ENCODE measurements at regions not wholly inside any gene's neighbourhood (a gene's known extent, or its start where the extent isn't known, plus 50 kb on each side); places are given as distances from the start of the nearest gene placed in this dataset.
"Not testable (repeated sequence)": the region's sequence is repeated elsewhere in the genome, so short reads cannot be mapped to it uniquely, and the experiment has no call there.

DNA sequence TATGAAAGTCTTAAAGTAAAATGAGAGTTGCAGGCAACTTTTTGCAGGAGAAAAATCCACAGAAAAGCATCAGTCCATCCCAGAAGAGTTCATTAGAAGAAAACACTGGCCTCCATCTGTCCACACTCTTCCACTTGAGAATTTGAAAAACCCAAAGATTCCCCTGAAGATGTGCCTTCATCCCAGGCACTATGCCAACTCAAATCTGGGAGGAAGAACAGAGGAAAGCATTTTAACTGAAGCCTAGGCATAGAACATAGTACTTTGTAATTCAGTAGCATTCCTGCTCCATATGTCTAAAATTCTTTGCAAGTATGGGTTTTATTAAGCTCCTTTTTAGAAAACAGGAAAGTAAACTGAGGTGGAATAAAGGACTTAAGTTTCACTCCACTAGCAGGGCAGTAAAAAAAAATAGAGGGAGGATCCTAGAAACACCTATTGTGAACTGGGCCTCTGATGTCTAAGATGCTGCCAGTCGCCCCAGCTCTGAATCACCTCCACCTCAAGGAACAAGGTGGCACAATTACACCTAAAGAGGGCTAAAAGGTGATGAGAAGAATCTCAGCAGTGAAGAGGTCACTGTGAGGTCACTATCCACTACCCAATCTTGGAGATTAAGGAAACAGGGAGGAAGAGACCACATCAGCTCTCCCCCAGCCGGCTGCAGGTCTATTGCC, 141.9 kb upstream of the FAM241A start:
- DNase-seq (ENCODE audit: low read depth in 3 of 3) = no peak

- DNase-seq (ENCODE audit: low read depth in 3 of 3) = no peak
Observed at GRCh38 chr4:112005027-112005426, 140.2 kb upstream of the FAM241A start.

GRCh38 chr4:112007391-112007790, 137.9 kb upstream of the FAM241A start:
- DNase-seq (ENCODE audit: low read depth in 3 of 3) = no peak

GRCh38 chr4:112015960-112016359, 129.3 kb upstream of the FAM241A start:
- DNase-seq (ENCODE audit: low read depth in 3 of 3) = no peak

DNA sequence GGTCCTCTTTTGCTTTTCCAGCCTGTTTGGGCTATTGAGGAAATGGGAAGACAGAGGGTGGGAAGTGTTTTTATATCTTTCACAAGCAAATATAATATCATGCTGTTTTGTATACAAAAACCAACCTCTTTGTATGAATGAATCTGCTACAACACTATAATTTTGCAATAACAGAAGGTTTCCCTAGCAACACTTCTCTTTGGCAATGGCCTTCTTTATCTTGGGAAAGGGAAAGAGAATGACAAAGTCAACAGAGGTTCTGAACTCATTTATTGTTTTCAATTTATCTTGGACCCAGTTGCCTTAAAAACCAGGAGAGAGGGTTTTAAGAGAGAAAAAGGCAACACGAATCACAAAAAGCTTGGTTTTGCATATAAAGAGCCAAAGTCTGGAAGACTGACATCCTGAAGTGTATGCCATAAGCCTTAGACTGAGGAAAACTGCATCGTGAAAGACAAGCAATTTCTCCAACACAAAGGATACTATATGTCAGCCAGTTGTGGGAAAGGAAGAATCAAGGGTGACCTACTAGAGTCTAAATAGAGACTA, 121.8 kb upstream of the FAM241A start:
- DNase-seq (ENCODE audit: low read depth in 3 of 3) = no peak

DNA sequence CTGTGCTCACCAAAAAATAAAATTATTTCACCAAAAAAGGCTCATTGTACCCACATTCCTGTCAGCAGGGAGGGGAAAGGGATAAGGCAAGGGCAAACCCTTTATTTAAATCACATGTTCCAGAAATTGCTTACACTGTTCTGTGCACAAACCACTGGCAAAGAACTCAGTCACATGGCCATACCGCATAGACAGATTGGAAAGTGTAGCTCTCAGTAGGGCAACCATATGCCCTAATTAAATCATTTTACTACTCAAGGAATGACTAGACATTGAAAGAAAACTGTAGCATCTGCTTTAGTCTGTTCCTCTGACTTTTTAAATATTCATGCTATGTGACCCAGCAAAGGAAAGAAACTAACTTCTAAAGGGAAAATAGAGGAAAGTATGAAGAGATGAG, 119.2 kb upstream of the FAM241A start:
- DNase-seq (ENCODE audit: low read depth in 3 of 3) = no peak

- DNase-seq (ENCODE audit: low read depth in 3 of 3) = no peak
Observed at GRCh38 chr4:112029771-112030171, 115.5 kb upstream of the FAM241A start.

- DNase-seq (ENCODE audit: low read depth in 3 of 3) = no peak
Observed at GRCh38 chr4:112031712-112032328, 113.4 kb upstream of the FAM241A start.

GRCh38 chr4:112036886-112037285, 108.4 kb upstream of the FAM241A start:
- no peak for DNase-seq (ENCODE audit: low read depth in 3 of 3)

GRCh38 chr4:112038861-112039260, 106.4 kb upstream of the FAM241A start:
- no peak for DNase-seq (ENCODE audit: low read depth in 3 of 3)

DNA sequence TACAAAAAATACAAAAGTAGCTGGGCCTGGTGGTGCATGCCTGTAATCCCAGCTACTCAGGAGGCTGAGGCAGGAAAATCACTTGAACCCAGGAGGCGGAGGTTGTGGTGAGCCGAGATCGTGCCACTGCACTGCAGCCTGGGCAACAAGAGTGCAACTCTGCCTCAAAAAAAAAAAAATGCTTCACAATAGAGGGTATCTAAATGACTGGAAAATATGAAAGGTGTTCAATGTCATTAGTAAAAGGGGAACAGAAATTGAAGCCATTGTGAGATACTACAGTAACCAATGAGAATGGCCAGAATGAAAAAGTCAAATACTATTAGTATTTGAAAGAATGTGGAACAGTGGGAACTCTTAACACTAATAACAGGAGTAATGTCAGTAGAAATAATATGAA, 96.1 kb upstream of the FAM241A start:
- not testable (repeated sequence) for DNase-seq (ENCODE audit: low read depth in 3 of 3)

- no peak for DNase-seq (ENCODE audit: low read depth in 3 of 3)
Observed at GRCh38 chr4:112053825-112054350, 91.4 kb upstream of the FAM241A start.

DNA sequence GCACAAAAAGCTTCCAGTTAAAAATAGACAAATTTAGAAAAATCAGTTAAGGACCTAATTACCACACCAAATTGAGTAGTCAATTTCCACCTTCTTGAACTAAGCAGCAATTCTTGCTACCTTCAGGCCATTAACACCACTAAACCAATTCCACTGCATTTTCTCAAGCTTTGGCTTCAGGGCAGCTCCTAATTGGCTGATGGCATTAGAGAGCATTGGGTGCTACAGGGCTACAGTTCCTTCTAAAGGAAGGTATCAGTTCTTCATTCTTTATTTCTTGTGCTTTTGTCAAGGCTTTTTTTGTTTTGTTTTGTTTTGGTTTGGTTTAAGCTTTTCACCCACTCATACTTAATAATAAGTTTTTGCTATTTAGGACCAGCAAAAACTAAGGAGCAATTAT, 90.2 kb upstream of the FAM241A start:
- no peak for DNase-seq (ENCODE audit: low read depth in 3 of 3)

- DNase-seq (ENCODE audit: low read depth in 3 of 3) = no peak
Observed at GRCh38 chr4:112057470-112057869, 87.8 kb upstream of the FAM241A start.

- DNase-seq (ENCODE audit: low read depth in 3 of 3) = no peak
Observed at GRCh38 chr4:112058433-112058832, 86.8 kb upstream of the FAM241A start.

DNA sequence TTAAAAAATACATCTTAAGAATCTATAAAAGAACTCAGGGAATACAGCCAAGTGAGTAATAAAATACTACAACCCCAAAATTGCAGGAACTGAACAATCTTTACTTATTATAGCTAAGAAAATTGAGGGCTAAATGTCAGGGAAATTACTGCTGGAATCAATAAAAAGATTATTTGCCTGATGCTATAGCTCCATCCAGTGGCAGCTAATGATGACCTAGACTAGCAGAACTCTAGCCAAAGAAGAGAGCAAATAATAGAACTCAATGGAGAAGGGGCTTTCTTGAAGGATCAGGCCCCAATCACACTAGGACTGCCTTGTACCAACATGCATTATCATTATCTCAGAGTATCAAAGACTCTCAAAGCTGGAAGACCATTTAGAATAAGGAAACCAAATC, 85.0 kb upstream of the FAM241A start:
- no peak for DNase-seq (ENCODE audit: low read depth in 3 of 3)

GRCh38 chr4:112061207-112061817, 83.9 kb upstream of the FAM241A start:
- DNase-seq (ENCODE audit: low read depth in 3 of 3) = no peak

- DNase-seq (ENCODE audit: low read depth in 3 of 3) = no peak
Observed at GRCh38 chr4:112063260-112063659, 82.0 kb upstream of the FAM241A start.

DNA sequence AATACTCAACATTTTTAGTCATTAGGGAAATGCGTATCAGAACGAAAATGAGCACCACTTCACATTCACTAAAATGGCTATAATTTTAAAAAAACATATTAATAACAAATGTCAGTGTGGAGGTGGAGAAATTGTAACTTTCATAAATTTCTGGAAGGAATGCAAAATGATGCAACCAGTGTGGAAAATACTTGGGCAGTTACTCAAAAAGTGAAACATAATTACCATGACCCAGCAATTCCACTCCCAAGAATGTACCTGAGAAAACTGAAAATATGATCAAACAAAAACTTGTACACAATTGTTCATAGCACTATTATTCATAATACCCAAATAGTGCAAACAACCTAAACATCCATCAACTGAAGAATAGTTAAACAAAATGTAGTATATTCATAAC, 76.1 kb upstream of the FAM241A start:
- no peak for DNase-seq (ENCODE audit: low read depth in 3 of 3)

- DNase-seq (ENCODE audit: low read depth in 3 of 3) = no peak
Observed at GRCh38 chr4:112073181-112073580, 72.1 kb upstream of the FAM241A start.

DNA sequence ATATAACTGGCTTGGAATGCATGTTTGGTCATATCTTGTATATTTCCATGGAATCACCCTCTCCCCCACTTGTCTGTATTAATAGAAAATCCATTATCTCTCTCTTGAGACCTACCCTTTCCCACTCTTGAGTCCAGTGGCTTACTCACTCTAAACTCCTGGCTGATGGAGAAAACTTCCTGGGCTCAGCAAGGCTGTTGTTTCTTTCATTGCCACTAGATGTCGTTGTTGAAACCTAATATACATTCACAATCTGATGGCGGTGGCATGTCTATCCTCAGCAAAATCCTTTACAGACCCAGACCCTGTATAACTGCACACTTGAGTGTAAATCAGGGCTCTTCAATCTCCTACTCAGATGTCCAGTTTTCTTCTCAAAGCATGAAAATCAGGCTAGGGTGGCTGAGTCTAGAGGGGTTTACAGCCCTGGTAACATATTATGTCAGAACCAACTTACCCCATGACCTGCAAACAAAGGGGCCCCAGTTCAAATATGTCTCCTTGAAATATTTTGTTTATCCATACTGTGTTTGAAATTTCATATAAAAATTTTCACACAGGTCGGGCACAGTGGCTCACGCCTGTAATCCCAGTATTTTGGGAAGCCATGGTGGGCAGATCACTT, 70.0 kb upstream of the FAM241A start:
- DNase-seq (ENCODE audit: low read depth in 3 of 3) = peak in 1 of 3 experiments; percentile 0

- no peak for DNase-seq (ENCODE audit: low read depth in 3 of 3)
Observed at GRCh38 chr4:112075906-112076305, 69.3 kb upstream of the FAM241A start.

Data from stimulated activated CD4-positive, alpha-beta T cell treated with anti-CD3 and anti-CD28 coated beads, TNF-alpha, amount 100 ng/mL, for 24 hours (primary cell).